ENCODE measurements at regions not wholly inside any gene's neighbourhood (a gene's known extent, or its start where the extent isn't known, plus 50 kb on each side); places are given as distances from the start of the nearest gene placed in this dataset.

GRCh38 chr16:9647981-9648701, 534.1 kb downstream of the GRIN2A start:
- TF ChIP-seq CTCF (IDR thresholded peaks at IDR 0.05; ENCODE audit: low read depth, low read length, missing input control), result peak; percentile 75
- TF ChIP-seq, protein P1, sequence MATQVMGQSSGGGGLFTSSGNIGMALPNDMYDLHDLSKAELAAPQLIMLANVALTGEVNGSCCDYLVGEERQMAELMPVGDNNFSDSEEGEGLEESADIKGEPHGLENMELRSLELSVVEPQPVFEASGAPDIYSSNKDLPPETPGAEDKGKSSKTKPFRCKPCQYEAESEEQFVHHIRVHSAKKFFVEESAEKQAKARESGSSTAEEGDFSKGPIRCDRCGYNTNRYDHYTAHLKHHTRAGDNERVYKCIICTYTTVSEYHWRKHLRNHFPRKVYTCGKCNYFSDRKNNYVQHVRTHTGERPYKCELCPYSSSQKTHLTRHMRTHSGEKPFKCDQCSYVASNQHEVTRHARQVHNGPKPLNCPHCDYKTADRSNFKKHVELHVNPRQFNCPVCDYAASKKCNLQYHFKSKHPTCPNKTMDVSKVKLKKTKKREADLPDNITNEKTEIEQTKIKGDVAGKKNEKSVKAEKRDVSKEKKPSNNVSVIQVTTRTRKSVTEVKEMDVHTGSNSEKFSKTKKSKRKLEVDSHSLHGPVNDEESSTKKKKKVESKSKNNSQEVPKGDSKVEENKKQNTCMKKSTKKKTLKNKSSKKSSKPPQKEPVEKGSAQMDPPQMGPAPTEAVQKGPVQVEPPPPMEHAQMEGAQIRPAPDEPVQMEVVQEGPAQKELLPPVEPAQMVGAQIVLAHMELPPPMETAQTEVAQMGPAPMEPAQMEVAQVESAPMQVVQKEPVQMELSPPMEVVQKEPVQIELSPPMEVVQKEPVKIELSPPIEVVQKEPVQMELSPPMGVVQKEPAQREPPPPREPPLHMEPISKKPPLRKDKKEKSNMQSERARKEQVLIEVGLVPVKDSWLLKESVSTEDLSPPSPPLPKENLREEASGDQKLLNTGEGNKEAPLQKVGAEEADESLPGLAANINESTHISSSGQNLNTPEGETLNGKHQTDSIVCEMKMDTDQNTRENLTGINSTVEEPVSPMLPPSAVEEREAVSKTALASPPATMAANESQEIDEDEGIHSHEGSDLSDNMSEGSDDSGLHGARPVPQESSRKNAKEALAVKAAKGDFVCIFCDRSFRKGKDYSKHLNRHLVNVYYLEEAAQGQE (IDR thresholded peaks at IDR 0.05), result no peak
- no peak for TF ChIP-seq ZBTB33 (IDR thresholded peaks at IDR 0.05)
- peak; percentile 12 for TF ChIP-seq YY1 (IDR thresholded peaks at IDR 0.05)
- TF ChIP-seq TAF1 (conservative IDR thresholded peaks at IDR 0.05), result no peak
- TF ChIP-seq FOXA1 (IDR thresholded peaks at IDR 0.05), result no peak
- no peak for TF ChIP-seq JUND (IDR thresholded peaks at IDR 0.05)
- no peak for TF ChIP-seq NR2F2 (IDR thresholded peaks at IDR 0.05)

All from liver (tissue), 3 donors.